Esophagus squamous epithelium (tissue), 4 donors: ENCODE measurements at regions not wholly inside any gene's neighbourhood (a gene's known extent, or its start where the extent isn't known, plus 50 kb on each side); places are given as distances from the start of the nearest gene placed in this dataset.

Source experiments
- CTCF ChIP-seq, 6 experiments: fragments of 450-650 bp in 4 of 6; fragments of 200-600 bp in 2 of 6; sonication (generic) in 2 of 6; IDR thresholded peaks; one replicate each; pipeline ENCODE4 v1.5.1; 2016 to 2019; ENCODE audit warnings: antibody characterized with exemption in 6 of 6, mild to moderate bottlenecking in 4 of 6, moderate library complexity in 4 of 6
- POLR2A ChIP-seq, 4 donors: fragments of 450-650 bp; IDR thresholded peaks; one replicate each; pipeline ENCODE4 v1.6.1; 2017; ENCODE audit warnings: antibody characterized with exemption in 4 of 4, mild to moderate bottlenecking in 4 of 4, moderate library complexity in 3 of 4

DNA sequence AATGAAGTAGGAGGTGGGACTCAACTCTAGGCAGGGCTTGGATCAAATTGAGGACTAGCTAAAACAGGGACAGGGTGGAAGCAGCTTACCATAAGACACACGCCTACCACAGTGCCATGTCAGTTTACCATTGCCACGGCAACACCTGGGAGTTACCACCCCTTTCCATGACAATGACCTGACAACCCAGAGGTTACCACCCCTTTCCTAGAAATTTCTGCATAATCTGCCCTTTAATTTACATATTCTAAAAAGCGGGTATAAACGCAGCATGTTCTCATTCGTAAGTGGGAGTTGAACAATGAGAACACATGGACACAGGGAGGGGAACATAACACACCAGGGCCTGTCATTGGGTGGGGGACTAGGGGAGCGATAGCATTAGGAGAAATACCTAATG is 72.7 kb downstream of the GCC1 start:
- no peak for TF ChIP-seq POLR2A (IDR thresholded peaks at IDR 0.05)
- no peak for TF ChIP-seq CTCF (IDR thresholded peaks at IDR 0.05)
